Esophagus mucosa (tissue), 1 donor: ENCODE measurements at regions not wholly inside any gene's neighbourhood (a gene's known extent, or its start where the extent isn't known, plus 50 kb on each side); places are given as distances from the start of the nearest gene placed in this dataset.

Experiments used
- ATAC-seq: fragments of 200-7000 bp; cut with Tn5 transposase; one replicate; pipeline ENCODE4 v1.9.1; 2020
- donor health status: DM: yes; HTN: yes; CAD: no.

DNA sequence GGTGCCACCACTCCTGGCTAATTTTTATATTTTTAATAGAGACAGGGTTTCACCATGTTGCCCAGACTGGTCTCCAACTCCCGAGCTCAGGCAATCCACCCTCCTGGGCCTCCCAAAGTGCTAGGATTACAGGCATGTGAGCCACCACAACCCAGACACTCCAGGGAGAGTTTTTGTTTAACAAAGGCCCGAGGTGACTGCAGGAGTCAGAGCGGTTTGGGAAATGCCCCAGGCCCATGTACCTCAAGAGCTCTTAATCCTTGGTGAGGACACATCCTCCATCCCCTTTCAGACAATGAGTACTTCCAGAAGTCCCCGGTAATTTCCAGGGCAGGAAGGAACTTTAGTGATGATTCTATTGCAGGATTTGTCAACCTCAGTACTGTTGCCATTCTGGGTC lies 176.0 kb downstream of the ESRRB start:
- no peak for ATAC-seq

DNA sequence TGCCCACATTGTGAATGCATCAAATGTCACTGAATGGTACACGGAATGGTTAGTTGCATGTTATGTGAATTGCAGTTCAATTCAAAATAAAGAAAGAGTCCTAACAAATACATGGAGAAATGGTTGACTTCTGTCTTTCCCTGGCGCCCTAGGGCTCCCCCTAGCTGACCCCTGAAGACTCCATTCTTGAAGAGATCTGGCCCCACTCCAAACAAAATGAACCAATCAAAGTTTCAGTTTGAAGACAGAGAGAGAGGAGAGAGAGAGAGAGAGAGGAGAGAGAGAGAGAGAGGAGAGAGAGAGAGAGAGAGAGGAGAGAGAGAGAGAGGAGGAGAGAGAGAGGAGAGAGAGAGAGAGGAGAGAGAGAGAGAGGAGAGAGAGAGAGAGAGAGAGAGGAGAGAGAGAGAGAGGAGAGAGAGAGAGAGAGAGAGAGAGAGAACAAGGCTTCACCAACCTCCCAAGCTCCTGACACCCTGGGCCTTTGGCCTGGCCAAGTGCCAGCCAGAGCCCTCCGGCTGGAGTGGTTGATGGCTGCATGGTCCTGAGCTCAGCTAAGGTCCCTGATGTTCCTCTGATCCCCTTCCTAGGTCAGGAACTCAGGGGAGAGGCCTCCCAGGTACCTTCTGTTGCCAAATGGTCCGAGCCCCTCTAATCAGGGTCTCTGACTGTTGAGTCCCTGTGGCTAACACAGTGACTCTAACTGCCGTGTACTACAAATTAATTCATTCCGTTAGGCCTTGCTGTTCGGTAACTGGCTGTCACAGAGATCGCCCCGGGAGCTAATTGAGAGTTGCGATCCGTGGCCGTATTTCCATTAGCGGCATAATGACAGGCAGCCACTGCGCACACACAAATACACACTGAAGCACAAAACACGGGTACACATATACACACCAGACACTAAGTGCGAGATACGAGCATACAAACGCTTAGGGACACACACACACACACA lies 188.8 kb downstream of the ESRRB start:
- no peak for ATAC-seq

DNA sequence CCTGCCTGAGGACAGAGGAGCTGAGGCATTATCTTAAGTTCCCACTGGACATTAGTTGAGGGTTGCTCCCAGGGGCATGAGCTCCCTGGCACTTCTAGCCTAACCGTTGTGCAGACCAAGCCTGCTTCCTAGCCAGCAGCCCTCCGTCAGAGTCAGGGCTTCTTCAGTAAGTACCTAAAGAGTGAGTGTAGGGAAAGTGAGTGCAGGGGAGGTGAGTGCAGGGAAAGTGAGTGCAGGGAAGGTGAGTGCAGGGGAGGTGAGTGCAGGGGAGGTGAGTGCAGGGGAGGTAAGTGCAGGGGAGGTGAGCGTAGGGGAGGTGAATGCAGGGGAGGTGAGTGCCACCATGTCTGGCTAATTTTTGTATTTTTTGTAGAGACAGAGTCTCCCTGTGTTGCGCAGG lies 190.5 kb downstream of the ESRRB start:
- ATAC-seq: no peak

DNA sequence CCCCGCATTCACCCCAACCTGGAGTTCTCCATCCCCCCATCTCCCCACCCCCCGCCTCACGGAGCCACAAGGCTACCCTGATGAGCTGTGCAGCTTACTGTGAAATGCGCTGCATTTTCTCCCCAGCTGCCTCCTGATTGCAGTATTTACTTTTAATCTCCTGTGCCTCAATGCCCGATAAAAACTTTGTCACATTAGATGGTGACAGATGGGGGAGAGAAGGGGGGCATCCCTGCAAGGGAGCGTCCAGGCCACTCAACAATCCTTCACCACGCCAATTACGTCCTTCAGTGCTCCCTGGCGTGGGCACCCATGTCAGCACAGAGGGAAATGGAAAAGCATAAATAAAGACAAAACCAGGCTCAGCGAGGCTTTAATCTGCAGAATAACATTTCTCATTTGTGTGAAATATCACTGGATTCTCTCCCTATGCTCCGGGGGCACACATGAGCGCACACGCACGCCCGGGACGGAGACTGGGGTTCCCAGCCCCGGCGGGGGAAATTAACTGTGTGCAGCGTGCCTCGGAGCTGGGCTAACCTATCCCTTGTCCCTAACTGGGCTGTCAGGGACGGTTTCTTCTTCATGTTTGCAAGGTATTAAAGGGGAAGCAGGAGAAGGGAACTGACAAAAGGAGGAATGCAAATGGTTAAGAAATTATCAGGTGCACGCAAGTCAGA lies 186.7 kb upstream of the VASH1 start:
- no peak for ATAC-seq

DNA sequence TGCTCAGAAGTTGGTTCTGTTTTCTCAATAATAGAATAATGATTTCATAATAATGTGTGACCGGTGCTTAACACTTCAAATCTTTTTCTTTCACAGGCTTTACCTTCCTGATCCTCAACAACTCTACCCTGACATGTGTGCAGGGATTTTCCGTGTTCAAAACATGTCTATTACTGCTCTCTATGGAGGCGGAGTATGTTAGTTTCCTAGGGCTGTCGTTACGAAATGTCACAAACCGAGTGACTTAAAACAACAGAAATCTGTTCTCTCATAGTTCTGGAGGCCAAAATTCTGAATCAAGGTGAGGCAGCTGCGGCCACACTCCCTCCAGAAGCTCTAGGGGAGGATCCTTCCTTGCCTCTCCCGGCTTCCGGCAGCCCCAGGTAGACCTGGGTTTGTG lies 186.2 kb upstream of the VASH1 start:
- ATAC-seq: no peak

DNA sequence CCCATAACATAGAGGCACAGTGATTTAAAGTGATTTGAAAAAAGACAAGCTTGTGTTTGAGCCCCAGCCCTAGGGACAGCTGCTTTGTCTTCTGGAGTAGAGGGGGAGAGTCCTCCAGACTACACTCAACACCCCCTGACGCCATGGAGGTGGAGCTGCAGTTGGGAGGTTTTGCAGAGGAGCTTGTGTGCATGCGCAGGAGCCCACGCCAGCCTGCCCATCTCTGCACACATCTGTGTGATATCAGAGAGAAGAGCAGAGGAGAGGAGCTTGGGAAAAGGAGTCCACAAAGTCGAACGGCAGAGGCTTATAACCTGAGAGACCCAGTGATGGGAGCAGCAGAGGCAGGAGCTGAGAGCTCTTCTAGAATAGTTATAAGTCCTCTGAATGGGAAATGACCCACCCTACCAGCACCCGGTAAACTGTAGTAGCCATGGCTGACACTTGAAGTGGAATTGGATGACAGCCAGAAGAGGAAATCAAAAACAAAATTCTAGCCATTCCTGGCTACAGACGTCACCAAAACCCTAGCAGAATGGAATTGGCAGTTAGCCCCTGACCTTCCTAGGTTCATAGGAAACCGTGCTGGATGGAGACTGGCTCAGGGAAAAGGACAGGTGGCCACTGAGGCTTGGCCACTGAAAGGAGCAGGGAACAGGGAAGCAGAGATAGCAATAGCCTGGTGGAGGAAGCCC lies 185.1 kb upstream of the VASH1 start:
- ATAC-seq: no peak

DNA sequence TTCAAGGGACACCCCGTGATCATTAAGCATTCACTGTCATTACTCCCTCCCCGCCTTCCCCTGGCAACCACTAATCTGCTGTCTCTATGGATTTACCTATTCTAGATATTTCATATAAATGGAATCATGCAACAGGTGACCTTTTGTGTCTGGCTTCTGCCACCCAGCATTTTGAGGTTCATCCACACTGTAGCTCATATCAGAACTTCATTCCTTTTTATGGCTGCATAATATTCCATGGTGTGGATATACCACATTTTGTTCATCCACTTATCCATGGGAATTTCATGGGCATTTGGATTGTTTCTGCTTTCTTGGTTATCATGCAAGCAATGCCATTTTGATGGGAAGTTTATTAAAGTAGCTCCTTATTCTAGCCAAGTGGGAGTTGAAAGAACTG lies 184.2 kb upstream of the VASH1 start:
- no peak for ATAC-seq

DNA sequence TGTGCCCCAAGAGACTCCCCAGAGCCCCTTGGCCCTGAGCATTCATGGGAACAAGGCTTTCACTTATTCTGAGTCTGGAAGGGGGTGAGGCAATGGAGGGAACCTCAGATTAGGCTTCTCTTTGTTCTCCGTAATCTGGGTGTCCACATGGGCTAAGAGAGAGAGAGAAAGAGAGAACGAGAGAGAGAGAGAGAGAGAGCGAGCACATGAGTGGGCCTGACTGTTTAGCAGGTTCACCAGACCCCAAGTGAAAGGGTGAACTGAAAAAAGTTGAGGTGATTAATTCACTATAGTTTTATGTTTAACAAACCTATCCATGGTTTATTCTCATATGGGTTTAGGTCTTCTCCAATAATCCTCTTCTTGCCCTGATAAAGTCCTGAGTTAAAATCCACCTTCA lies 183.4 kb upstream of the VASH1 start:
- ATAC-seq: no peak

DNA sequence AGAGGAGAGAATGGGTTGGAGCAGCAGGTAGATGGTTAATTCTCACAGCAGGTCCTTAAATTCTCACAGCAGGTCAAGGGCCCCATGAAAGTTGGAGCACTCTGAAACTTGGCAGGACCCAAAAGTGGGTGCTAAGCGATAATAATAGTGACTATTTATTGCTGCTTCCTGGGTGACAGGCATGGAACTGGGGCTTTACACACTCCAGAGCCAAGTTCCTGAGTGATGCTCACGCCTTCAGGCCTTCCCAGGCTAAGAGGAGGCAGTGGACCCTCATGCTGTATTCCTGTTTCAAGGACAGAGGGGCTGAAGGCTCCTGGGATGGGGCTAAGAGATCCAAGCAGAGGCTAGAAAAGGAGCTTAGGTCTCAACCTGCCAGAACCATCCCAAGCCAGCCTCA lies 180.9 kb upstream of the VASH1 start:
- ATAC-seq: no peak

DNA sequence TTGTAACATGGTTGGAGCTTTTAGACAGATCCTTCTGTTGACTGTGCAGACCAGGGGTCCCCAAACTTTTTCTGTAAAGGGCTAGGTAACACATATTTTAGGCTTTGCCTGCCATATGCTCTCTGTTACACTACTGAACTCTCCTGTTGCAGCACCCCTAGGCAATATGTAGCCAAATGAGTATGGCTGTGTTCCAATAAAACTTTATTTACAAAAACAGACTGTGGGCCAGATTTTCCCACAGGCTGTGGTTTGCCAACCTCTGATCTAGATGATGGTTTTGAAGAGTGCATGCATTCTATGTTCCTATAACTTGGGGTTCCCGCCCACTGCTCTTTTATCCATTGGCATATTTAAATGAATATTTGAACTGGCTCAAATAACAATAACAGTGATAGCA lies 180.3 kb upstream of the VASH1 start:
- ATAC-seq: no peak

DNA sequence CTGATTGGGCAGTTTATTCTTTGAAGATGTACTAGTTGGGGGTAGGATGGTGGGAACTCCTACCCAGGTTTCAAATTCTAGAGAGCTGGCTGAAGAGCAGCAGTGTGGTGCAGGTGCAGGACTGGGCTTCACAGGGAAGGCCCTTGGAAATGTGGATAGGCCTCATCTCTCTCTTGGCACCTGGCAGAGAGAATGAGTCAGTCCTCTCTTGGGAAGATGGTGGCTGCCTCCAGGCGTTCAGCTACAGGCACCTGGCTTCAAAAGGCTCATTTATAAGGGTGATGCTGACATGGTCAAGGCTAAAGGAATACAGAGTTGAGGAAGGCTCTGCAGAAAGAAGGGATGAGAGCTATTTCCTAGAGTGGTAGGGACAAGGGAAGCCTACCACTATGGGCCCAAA lies 179.7 kb upstream of the VASH1 start:
- no peak for ATAC-seq

DNA sequence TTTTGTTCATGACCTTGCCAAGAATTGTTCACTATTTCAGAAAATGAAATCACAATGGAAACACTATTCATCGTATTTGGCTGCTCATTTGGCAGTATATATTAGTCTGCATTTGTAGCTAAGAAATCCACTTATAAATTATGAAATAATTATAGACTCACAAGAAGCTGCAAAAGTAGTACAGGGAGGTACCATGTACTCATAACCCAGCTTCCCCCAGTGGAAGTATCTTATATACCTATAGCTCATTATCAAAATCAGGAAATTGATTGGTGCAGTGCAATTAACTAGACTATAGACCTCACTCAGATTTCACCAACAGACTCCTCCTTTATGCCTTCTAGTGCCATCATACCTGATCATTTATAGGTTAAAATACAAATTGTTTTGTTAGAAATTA lies 178.8 kb upstream of the VASH1 start:
- ATAC-seq: no peak

DNA sequence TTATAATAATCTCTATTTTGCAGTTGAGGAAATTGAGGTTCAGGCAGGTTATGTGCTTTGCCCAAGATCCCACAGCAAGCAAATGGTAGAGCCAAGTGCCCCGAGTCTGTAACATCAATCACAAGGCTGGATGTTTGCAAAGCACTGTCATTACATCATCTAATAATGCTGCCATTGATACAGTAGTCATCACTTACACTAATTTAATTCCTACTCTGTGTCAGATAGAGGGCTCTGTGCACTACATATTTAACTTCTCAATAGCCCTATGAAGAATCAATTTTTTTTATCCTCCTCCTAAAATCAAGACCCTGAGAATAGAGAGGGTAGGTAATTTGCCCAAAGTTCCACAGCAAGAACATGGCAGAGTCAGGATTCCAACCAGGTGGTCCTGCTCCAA lies 178.1 kb upstream of the VASH1 start:
- no peak for ATAC-seq

DNA sequence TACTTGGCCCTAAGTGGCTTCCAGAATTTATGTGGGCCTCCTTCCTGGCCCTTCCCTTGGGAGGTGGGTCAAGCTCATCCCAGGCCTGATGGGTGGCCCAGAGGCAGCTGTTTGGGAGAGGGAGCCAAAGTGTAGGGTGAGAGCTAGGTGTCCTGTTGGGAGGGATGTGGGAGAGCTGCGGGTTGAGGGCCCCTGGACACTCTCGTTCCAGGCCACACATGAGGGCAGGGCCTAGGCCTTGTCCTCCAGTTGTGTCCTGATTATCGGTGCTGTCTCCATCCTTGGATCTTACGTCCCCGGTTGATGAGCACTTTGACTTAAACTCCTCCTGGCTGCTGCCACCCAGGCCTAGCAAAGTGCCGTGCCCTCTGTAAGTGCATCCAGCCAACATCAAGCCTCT lies 177.5 kb upstream of the VASH1 start:
- ATAC-seq: no peak

DNA sequence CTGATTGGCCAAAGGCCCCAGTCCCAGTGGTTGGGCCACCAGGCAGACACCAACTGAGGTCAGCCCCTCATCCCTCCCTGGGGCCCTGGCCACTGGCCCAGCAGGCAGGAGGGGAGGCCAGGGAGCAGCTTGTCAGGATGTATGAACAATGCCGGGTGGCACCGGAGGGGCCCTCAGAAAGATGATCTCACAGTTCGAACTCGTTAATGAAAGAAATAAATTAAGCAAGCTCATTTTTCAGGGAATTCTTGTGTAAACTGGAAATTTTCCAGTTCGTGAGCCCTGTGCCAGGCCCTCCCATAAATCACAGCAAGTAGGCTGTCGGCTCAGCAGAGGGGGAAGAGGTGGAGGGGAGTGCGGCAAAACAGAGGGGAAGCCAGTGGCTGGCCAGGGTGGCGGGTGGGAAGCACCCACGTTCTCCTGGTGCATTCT lies 177.0 kb upstream of the VASH1 start:
- ATAC-seq: peak; percentile 43

DNA sequence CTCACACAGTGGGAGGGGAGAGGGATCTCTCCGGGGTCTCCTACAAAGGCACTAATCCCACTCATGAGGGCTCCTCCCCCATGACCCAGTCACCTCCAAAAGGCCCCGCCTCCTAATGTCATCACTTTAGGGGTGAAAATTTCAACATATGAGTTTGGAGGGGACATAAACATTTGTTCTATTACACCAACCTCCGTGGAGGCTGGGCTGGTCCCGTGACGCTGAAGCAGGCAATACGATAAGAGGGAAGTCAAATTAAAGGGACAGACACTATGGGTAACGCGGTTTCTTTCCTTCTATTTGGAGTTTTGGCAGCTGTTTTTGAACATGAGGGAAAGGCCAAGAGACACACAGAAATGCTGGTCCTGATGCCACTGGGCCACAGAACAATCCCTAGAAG lies 175.7 kb upstream of the VASH1 start:
- ATAC-seq: no peak

DNA sequence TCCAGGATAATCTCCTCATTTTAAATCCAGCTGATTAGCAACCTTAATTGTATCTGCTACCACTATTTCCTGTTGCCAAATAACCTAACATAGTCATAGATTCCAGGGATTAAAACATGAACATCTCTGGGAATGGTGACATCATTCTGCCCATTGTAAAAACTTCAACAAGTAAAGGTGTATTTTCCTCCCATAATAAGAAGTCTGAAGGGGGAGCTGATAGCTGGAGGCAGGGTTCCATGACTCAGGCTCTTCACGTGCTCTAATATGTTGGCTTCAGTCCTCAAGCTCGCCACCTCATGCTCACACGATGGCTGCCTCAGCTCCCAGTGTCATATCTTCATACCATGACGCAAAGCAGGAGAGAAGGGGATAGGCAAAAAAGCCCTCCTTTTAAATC lies 172.0 kb upstream of the VASH1 start:
- peak; percentile 11 for ATAC-seq

DNA sequence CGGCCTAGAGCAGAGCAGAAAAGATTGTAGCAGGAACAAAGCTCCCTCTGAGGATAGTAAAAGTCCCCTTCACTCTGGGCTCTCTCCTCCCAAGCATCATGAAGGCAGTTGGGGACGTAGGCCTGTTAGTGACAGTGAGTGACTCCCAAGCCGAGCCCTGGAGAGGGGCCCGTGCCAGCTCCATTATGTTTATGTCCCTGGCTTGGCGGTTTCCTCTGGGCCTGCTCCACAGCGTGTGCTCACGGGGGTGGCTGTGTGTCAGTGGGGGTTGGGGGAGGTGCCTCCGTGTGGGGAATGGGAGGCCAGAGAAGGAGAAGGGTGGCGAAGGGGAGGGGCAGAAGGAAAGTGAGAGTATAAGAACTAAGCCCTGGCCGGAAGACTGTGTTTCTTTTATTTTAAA lies 170.0 kb upstream of the VASH1 start:
- no peak for ATAC-seq

DNA sequence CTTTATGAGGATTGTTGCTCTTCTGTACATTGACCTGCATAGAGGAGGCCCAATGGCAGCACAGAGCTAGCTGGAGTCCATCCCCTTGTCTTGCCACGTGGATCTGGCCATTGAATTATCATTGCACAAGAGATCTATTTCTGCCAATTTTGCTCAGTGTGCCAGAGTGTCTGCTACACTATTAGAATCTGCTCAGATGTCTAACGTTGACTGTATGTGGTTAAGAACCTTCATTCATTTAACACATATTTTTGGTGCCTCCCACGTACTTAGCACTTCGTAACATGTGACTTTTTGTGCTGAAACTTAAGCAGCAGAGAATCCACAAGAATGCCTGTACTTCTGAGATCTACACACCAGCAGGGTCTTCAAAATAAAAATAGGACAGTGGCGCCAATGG lies 166.0 kb upstream of the VASH1 start:
- no peak for ATAC-seq

DNA sequence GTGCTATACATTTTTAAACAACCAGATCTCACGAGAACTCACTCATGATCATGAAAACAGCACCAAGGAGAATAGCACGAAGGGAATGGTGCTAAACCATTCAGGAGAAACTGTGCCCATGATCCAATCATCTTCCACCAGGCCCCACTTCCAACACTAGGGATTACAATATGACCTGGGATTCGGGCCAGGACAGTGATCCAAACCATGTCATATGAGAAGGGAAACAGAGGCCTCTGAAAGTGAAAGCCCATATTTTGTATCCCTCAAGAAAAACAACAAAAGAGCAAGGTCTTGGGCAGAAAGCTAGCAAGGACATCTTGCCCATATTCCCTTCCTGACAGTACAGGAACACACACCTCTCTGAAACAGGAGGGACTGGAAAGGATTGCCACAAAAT lies 163.9 kb upstream of the VASH1 start:
- ATAC-seq: no peak

DNA sequence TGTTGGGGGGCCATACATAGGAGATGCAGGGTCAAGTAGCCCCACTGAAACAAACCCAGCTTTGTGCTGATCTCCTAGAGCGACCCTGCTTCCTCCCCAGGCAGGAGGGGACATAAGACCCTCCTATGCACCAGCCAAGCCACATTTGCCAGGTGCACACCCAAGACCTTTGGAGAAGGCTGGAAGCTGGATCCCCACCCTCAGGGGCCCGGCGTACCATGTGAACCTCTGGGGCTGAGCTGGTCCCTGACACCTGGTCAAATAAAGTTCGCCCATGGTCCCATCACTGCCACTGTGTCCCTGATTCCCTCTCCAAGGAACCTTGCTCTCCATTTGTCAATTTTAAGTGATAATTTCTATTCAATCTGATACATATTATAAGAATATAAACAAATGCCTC lies 162.1 kb upstream of the VASH1 start:
- ATAC-seq: no peak

DNA sequence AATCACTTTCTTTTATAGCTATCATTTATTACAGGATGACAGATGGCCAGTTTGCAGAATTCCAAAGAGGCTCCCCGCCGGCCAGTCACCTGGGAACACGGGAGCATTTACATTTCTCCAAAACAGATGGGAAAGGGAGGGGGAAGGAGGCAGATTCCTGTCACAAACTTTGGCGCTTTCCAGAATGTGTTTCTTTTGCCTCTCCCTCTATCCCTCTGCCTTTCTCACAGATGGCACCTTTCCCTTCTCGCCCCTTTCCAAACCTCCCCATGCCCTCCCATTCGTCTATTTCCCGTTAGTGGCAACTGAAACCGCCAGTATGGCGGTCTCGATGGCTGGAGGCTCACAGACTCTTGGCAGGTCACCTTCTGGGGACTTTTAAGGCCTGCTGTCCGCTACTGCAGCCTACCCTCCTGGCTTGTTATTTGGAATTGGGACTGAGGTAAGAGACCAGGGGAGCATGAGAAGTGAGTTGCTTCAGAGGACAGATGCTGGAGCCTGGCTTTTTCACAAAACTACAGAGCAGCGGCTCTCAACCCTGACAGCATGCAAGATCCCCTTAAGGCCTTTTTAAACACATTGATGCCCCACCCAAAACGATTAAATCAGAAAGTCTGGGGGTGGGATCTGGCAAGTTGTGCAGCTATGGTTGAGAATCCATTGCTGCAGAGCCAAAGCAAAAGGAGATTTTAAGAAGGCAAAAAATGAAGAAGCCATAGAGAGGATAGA lies 161.5 kb upstream of the VASH1 start:
- ATAC-seq: no peak

DNA sequence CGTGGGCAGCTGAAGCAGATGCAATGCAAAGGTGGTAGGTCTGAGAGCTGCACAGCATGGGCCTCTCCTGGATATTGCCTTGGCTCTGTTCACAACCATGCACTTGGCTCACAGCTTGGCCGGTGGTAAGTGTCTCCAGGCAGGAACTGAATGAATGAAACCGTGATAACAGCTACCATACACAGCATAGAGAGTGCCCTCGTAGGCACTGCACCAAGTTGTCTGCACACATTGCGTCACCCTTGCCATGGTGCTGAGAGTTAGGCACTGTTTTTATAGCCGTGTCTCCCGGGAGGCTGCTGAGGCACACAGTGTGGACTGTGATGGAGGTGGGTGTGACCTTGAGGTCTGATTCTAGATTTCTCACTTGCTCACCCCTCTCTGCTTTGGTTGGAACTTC lies 157.6 kb upstream of the VASH1 start:
- no peak for ATAC-seq
